ENCODE measurements at regions not wholly inside any gene's neighbourhood (a gene's known extent, or its start where the extent isn't known, plus 50 kb on each side); places are given as distances from the start of the nearest gene placed in this dataset.

- TF ChIP-seq CTCF (IDR thresholded peaks at IDR 0.05) = no peak
- no peak for TF ChIP-seq EZH2 (IDR thresholded peaks at IDR 0.05)
- TF ChIP-seq EZH2phosphoT487 (IDR thresholded peaks at IDR 0.05) = no peak
Measured at GRCh38 chr6:140134224-140134623, 759.8 kb upstream of the CITED2 start.
